ENCODE measurements at regions not wholly inside any gene's neighbourhood (a gene's known extent, or its start where the extent isn't known, plus 50 kb on each side); places are given as distances from the start of the nearest gene placed in this dataset.

DNA sequence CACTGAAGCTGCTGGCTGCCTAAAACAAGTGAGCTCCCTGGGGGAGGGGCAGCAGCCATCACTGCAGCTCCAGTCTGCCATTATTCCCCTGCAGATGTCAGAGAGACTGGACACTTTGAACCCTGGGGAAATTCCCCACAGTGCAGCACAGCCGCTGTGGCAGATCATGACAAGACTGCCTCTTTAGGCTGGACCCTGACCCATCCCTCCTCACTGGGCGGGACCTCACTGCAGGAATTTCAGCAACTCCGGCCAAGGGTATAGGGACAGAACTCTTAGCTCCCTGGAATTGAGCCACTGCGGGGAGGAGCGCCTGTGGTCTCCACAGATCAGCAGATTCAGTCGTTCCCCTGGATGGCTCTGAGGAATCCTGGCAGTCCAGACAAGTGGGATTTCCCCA is 964.6 kb downstream of the BRINP3 start:
- TF ChIP-seq POLR2A (IDR thresholded peaks at IDR 0.05): no peak
- TF ChIP-seq, protein P1, sequence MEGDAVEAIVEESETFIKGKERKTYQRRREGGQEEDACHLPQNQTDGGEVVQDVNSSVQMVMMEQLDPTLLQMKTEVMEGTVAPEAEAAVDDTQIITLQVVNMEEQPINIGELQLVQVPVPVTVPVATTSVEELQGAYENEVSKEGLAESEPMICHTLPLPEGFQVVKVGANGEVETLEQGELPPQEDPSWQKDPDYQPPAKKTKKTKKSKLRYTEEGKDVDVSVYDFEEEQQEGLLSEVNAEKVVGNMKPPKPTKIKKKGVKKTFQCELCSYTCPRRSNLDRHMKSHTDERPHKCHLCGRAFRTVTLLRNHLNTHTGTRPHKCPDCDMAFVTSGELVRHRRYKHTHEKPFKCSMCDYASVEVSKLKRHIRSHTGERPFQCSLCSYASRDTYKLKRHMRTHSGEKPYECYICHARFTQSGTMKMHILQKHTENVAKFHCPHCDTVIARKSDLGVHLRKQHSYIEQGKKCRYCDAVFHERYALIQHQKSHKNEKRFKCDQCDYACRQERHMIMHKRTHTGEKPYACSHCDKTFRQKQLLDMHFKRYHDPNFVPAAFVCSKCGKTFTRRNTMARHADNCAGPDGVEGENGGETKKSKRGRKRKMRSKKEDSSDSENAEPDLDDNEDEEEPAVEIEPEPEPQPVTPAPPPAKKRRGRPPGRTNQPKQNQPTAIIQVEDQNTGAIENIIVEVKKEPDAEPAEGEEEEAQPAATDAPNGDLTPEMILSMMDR (IDR thresholded peaks at IDR 0.05): no peak

Measured in esophagus squamous epithelium (tissue), 4 donors.